Fibroblast of lung (primary cell): ENCODE measurements at regions not wholly inside any gene's neighbourhood (a gene's known extent, or its start where the extent isn't known, plus 50 kb on each side); places are given as distances from the start of the nearest gene placed in this dataset.

Experiments used
- DNase-seq, 2 donors: peaks; one replicate each; pipeline versions ENCODE4 v3.0.0 to v3.0.0-alpha.2; 2010; ENCODE audit warnings: low read depth in 2 of 2
- H2AFZ ChIP-seq: 2 replicates; pipeline ENCODE4 v1.5.1; 2012; ENCODE audit warnings: low read length, control low read depth, inconsistent platforms
- H3K27ac ChIP-seq: 2 replicates; pipeline ENCODE4 v1.5.1; 2011; ENCODE audit warnings: low read length, control low read depth; ENCODE audit not compliant: insufficient read depth
- H3K27me3 ChIP-seq: 2 replicates; pipeline ENCODE4 v1.5.1; 2011; ENCODE audit warnings: mild to moderate bottlenecking, low read length; ENCODE audit not compliant: control insufficient read depth, insufficient read depth
- H3K36me3 ChIP-seq: 2 replicates; pipeline ENCODE4 v1.5.1; 2011; ENCODE audit warnings: low read length; ENCODE audit not compliant: control insufficient read depth, insufficient read depth
- H3K4me1 ChIP-seq: 2 replicates; pipeline ENCODE4 v1.5.1; 2011; ENCODE audit warnings: low read length; ENCODE audit not compliant: control insufficient read depth, insufficient read depth; ENCODE audit errors: extremely low read depth
- H3K4me2 ChIP-seq: 2 replicates; pipeline ENCODE4 v1.5.1; 2011; ENCODE audit warnings: low read length, control low read depth; ENCODE audit not compliant: insufficient read depth; ENCODE audit errors: extremely low read depth
- H3K4me3 ChIP-seq, 4 experiments: fragments of 200-600 bp in 1 of 4; sonication (generic) in 1 of 4; replicated peaks in 1 of 4; 2 replicates each; pipeline ENCODE4 v1.5.1; 2011 to 2016; ENCODE audit warnings: low read length in 4 of 4, low read depth in 3 of 4, mild to moderate bottlenecking in 3 of 4, control low read depth in 2 of 4, inconsistent platforms in 1 of 4, mixed read lengths in 1 of 4; ENCODE audit not compliant: insufficient read depth in 1 of 4; ENCODE audit errors: control extremely low read depth in 1 of 4
- H3K79me2 ChIP-seq: 2 replicates; pipeline ENCODE4 v1.5.1; 2012; ENCODE audit warnings: mild to moderate bottlenecking, low read length, inconsistent platforms; ENCODE audit not compliant: control insufficient read depth, insufficient read depth
- H3K9ac ChIP-seq: 2 replicates; pipeline ENCODE4 v1.5.1; 2011; ENCODE audit warnings: mild to moderate bottlenecking, low read length, control low read depth; ENCODE audit not compliant: insufficient read depth
- H3K9me3 ChIP-seq: 2 replicates; pipeline ENCODE4 v1.5.1; 2012; ENCODE audit warnings: low read depth, low read length; ENCODE audit not compliant: control insufficient read depth, insufficient read depth
- H4K20me1 ChIP-seq: 2 replicates; pipeline ENCODE4 v1.5.1; 2011; ENCODE audit warnings: low read length; ENCODE audit not compliant: control insufficient read depth, insufficient read depth; ENCODE audit errors: extremely low read depth
- CTCF ChIP-seq, 2 donors: IDR thresholded peaks in 1 of 2; conservative IDR thresholded peaks in 1 of 2; 1 replicate in 1 of 2; 2 replicates in 1 of 2; pipeline ENCODE4 v1.5.1; 2011 to 2012; ENCODE audit warnings: low read length in 2 of 2, control low read depth in 1 of 2, inconsistent platforms in 1 of 2, low read depth in 1 of 2, mild to moderate bottlenecking in 1 of 2
- EZH2 ChIP-seq: IDR thresholded peaks from 2 replicates; pipeline ENCODE4 v1.5.1; 2012; ENCODE audit warnings: low read length, control low read depth, mild to moderate bottlenecking; ENCODE audit errors: missing control alignments

GRCh38 chr3:152559246-152559645 lies 275.7 kb upstream of the P2RY1 start:
- no peak overlapping the region for H2AFZ ChIP-seq
- no peak overlapping the region for H3K9ac ChIP-seq
- H3K4me2 ChIP-seq, result no peak overlapping the region
- no peaks in the 10 kb centered on the region for H3K9me3 ChIP-seq
- TF ChIP-seq EZH2 (no peak), CTCF (conservative IDR thresholded peaks at IDR 0.05 in 1 of 2, IDR thresholded peaks at IDR 0.05 in 1 of 2; ENCODE audit: low read depth in 1 of 2, low read length in 2 of 2) (no peak)
- no peaks in the 10 kb centered on the region for H4K20me1 ChIP-seq
- DNase-seq, result no peak
- H3K27me3 ChIP-seq, result no peaks in the 10 kb centered on the region
- H3K4me1 ChIP-seq, result no peaks in the 10 kb centered on the region
- no peaks in the 10 kb centered on the region for H3K79me2 ChIP-seq
- no peak overlapping the region for H3K4me3 ChIP-seq
- H3K36me3 ChIP-seq, result no peaks in the 10 kb centered on the region
- H3K27ac ChIP-seq, result no peak overlapping the region

- no peak for TF ChIP-seq EZH2
- Histone ChIP-seq H3K27ac (no peak overlapping the region), H3K27me3 (no peaks in the 10 kb centered on the region), H2AFZ (no peak overlapping the region), H3K4me2 (no peak overlapping the region), H3K4me1 (no peaks in the 10 kb centered on the region), H3K36me3 (no peaks in the 10 kb centered on the region), H3K4me3 (no peak overlapping the region), H4K20me1 (no peaks in the 10 kb centered on the region), H3K79me2 (no peaks in the 10 kb centered on the region), H3K9me3 (no peaks in the 10 kb centered on the region), H3K9ac (no peak overlapping the region)
- DNase-seq, result no peak
Measured at GRCh38 chr3:152564459-152564858, 270.5 kb upstream of the P2RY1 start.

- Histone ChIP-seq H3K9ac (no peak overlapping the region), H4K20me1 (no peaks in the 10 kb centered on the region), H3K79me2 (no peaks in the 10 kb centered on the region), H3K4me2 (no peak overlapping the region), H3K4me1 (no peaks in the 10 kb centered on the region), H3K36me3 (no peaks in the 10 kb centered on the region), H3K4me3 (no peak overlapping the region), H3K27ac (no peak overlapping the region), H3K27me3 (no peaks in the 10 kb centered on the region), H3K9me3 (no peaks in the 10 kb centered on the region), H2AFZ (no peak overlapping the region)
- peak; percentile 59 to 60 for TF ChIP-seq CTCF (conservative IDR thresholded peaks at IDR 0.05 in 1 of 2, IDR thresholded peaks at IDR 0.05 in 1 of 2; ENCODE audit: low read depth in 1 of 2, low read length in 2 of 2)
- TF ChIP-seq EZH2, result no peak
- peak; percentile 45 to 75 for DNase-seq
Measured at GRCh38 chr3:152574461-152575079, 260.4 kb upstream of the P2RY1 start.
